H9 (cell line): ENCODE measurements at regions not wholly inside any gene's neighbourhood (a gene's known extent, or its start where the extent isn't known, plus 50 kb on each side); places are given as distances from the start of the nearest gene placed in this dataset.

Source experiments
- DNase-seq: peaks from one replicate; pipeline ENCODE4 v3.0.0-alpha.2; 2017
- H2AFZ ChIP-seq: one replicate; pipeline ENCODE4 v1.6.1; 2013; ENCODE audit warnings: mild to moderate bottlenecking, low read length, control low read depth, moderate library complexity
- H2AK5ac ChIP-seq: 2 replicates; pipeline ENCODE4 v1.6.1; 2013; ENCODE audit warnings: low read length, control low read depth, mixed read lengths; ENCODE audit not compliant: insufficient read length
- H2BK120ac ChIP-seq: one replicate; pipeline ENCODE4 v1.6.1; 2013; ENCODE audit warnings: low read depth, mild to moderate bottlenecking, low read length, control low read depth, inconsistent platforms; ENCODE audit not compliant: poor library complexity, severe bottlenecking
- H2BK12ac ChIP-seq: 2 replicates; pipeline ENCODE4 v1.6.1; 2013; ENCODE audit warnings: low read length, control low read depth, mixed read lengths, low read depth; ENCODE audit not compliant: insufficient read length
- H2BK15ac ChIP-seq: 2 replicates; pipeline ENCODE4 v1.6.1; 2013; ENCODE audit warnings: low read depth, low read length, control low read depth
- H2BK20ac ChIP-seq: one replicate; pipeline ENCODE4 v1.6.1; 2013; ENCODE audit warnings: low read depth, mild to moderate bottlenecking, low read length, control low read depth, inconsistent platforms; ENCODE audit not compliant: poor library complexity, severe bottlenecking
- H2BK5ac ChIP-seq: 2 replicates; pipeline ENCODE4 v1.6.1; 2013; ENCODE audit warnings: low read length, control low read depth, mixed read lengths; ENCODE audit not compliant: insufficient read length
- H3K14ac ChIP-seq: 2 replicates; pipeline ENCODE4 v1.6.1; 2013; ENCODE audit warnings: low read length, control low read depth; ENCODE audit not compliant: insufficient read depth
- H3K18ac ChIP-seq: 2 replicates; pipeline ENCODE4 v1.6.1; 2013; ENCODE audit warnings: low read depth, mild to moderate bottlenecking, mixed read lengths, low read length, control low read depth; ENCODE audit not compliant: insufficient read length
- H3K23ac ChIP-seq: 2 replicates; pipeline ENCODE4 v1.6.1; 2013; ENCODE audit warnings: low read length, control low read depth, mixed read lengths, low read depth; ENCODE audit not compliant: insufficient read length
- H3K23me2 ChIP-seq: 2 replicates; pipeline ENCODE4 v1.6.1; 2013; ENCODE audit warnings: low read depth, mild to moderate bottlenecking, mixed read lengths, low read length, control low read depth; ENCODE audit not compliant: insufficient read length, poor library complexity, severe bottlenecking
- H3K27ac ChIP-seq: 2 replicates; pipeline ENCODE4 v1.5.1; 2013; ENCODE audit warnings: low read length, control low read depth, mixed read lengths, low read depth; ENCODE audit not compliant: insufficient read length
- H3K27me3 ChIP-seq: 2 replicates; pipeline ENCODE4 v1.6.1; 2013; ENCODE audit warnings: low read length, control low read depth, inconsistent platforms; ENCODE audit not compliant: insufficient read depth
- H3K4ac ChIP-seq: 2 replicates; pipeline ENCODE4 v1.6.1; 2013; ENCODE audit warnings: low read depth, mild to moderate bottlenecking, control low read depth, inconsistent platforms, low read length, moderate library complexity
- H3K4me1 ChIP-seq: 2 replicates; pipeline ENCODE4 v1.6.1; 2013; ENCODE audit warnings: low read length, control low read depth, inconsistent platforms; ENCODE audit not compliant: insufficient read depth
- H3K4me2 ChIP-seq: 2 replicates; pipeline ENCODE4 v1.6.1; 2013; ENCODE audit warnings: low read length, control low read depth, mixed read lengths; ENCODE audit not compliant: insufficient read length, insufficient read depth
- H3K56ac ChIP-seq: 2 replicates; pipeline ENCODE4 v1.6.1; 2013; ENCODE audit warnings: low read depth, mild to moderate bottlenecking, mixed read lengths, low read length, control low read depth; ENCODE audit not compliant: insufficient read length
- H3K79me1 ChIP-seq: 2 replicates; pipeline ENCODE4 v1.6.1; 2013; ENCODE audit warnings: low read depth, mild to moderate bottlenecking, moderate library complexity, low read length, control low read depth, inconsistent platforms; ENCODE audit not compliant: insufficient read depth, poor library complexity, severe bottlenecking
- H3K79me2 ChIP-seq: 2 replicates; pipeline ENCODE4 v1.6.1; 2013; ENCODE audit warnings: low read length, control low read depth, inconsistent platforms; ENCODE audit not compliant: insufficient read depth
- H3K9ac ChIP-seq: 2 replicates; pipeline ENCODE4 v1.6.1; 2013; ENCODE audit warnings: low read length, control low read depth, mixed read lengths; ENCODE audit not compliant: insufficient read length; ENCODE audit errors: extremely low read depth
- H3K9me3 ChIP-seq: one replicate; pipeline ENCODE4 v1.6.1; 2013; ENCODE audit warnings: low read depth, low read length, inconsistent platforms; ENCODE audit not compliant: control insufficient read depth
- H3T11ph ChIP-seq: one replicate; pipeline ENCODE4 v1.6.1; 2013; ENCODE audit warnings: mild to moderate bottlenecking, low read length, control low read depth, inconsistent platforms
- H4K20me1 ChIP-seq: one replicate; pipeline ENCODE4 v1.6.1; 2013; ENCODE audit not compliant: control insufficient read depth, insufficient read length, insufficient read depth
- H4K5ac ChIP-seq: 2 replicates; pipeline ENCODE4 v1.6.1; 2013; ENCODE audit warnings: low read depth, mild to moderate bottlenecking, mixed read lengths, low read length, control low read depth; ENCODE audit not compliant: insufficient read length
- H4K8ac ChIP-seq: replicated peaks from 2 replicates; pipeline ENCODE4 v1.6.1; 2013; ENCODE audit warnings: low read length, control low read depth, mixed read lengths, low read depth; ENCODE audit not compliant: insufficient read length
- H4K91ac ChIP-seq: 2 replicates; pipeline ENCODE4 v1.6.1; 2013; ENCODE audit warnings: low read depth, mild to moderate bottlenecking, moderate library complexity, mixed read lengths, low read length, control low read depth; ENCODE audit not compliant: insufficient read length
- H3K27ac Mint-ChIP-seq, 3 experiments: 2 replicates in 2 of 3; 3 replicates in 1 of 3; pipeline ENCODE4 v1.8.0; 2020 to 2021; ENCODE audit warnings: mixed read lengths in 3 of 3, mild to moderate bottlenecking in 1 of 3, moderate library complexity in 1 of 3
- H3K27me3 Mint-ChIP-seq: 2 replicates; pipeline ENCODE4 v1.8.0; 2021; ENCODE audit warnings: low read depth, mild to moderate bottlenecking, moderate library complexity, mixed read lengths
- H3K36me3 Mint-ChIP-seq, 3 experiments: 2 replicates in 2 of 3; 3 replicates in 1 of 3; pipeline ENCODE4 v1.8.0; 2020 to 2021; ENCODE audit warnings: low read depth in 3 of 3, mixed read lengths in 3 of 3; ENCODE audit not compliant: insufficient read depth in 1 of 3
- H3K4me1 Mint-ChIP-seq, 2 experiments: 2 replicates each; pipeline ENCODE4 v1.8.0; 2020; ENCODE audit warnings: mixed read lengths in 2 of 2
- H3K4me3 Mint-ChIP-seq, 2 experiments: 2 replicates in 1 of 2; 3 replicates in 1 of 2; pipeline ENCODE4 v1.8.0; 2020 to 2021; ENCODE audit warnings: mild to moderate bottlenecking in 2 of 2, mixed read lengths in 2 of 2, moderate library complexity in 1 of 2
- H3K9me3 Mint-ChIP-seq, 2 experiments: 2 replicates in 1 of 2; 3 replicates in 1 of 2; pipeline ENCODE4 v1.8.0; 2020; ENCODE audit warnings: mild to moderate bottlenecking in 2 of 2, mixed read lengths in 2 of 2, moderate library complexity in 1 of 2
- CTCF ChIP-seq: fragments of 200-600 bp; sonication (generic); conservative IDR thresholded peaks from 3 replicates; pipeline ENCODE4 v1.8.0; 2021; ENCODE audit warnings: antibody characterized with exemption, mild to moderate bottlenecking
- WGBS: extraction: QIAGEN DNeasy Blood & Tissue Kit; methylation state at CpG from one replicate; pipeline ENCODE4 v1.1.7; 2013; ENCODE audit warnings: missing lambda C conversion rate, low lambda C conversion rate, mixed read lengths; ENCODE audit not compliant: insufficient read length; ENCODE audit errors: extremely low coverage; 5-methylcytosine and 5-hydroxymethylcytosine counted together

GRCh38 chr9:129242971-129243561 lies 65.0 kb upstream of the IER5L start:
- Histone ChIP-seq H3K14ac (peak overlapping the region; percentile 38; the same call in 1 of the 2 replicates), H3K23me2 (no peaks in the 10 kb centered on the region), H3K4ac (no peak overlapping the region), H3K4me1 (no peaks in the 10 kb centered on the region), H3K18ac (no peak overlapping the region), H2BK12ac (no peak overlapping the region), H2BK20ac (no peak overlapping the region), H3K79me1 (no peaks in the 10 kb centered on the region), H3K27me3 (no peaks in the 10 kb centered on the region), H3K56ac (no peak overlapping the region), H2AFZ (no peak overlapping the region), H3K4me2 (no peak overlapping the region), H3K27ac (no peak overlapping the region), H4K8ac (no peak overlapping the region), H2BK15ac (no peak overlapping the region), H4K20me1 (no peaks in the 10 kb centered on the region), H3K79me2 (no peaks in the 10 kb centered on the region), H3K9ac (no peak overlapping the region), H3K9me3 (no peaks in the 10 kb centered on the region), H4K91ac (no peak overlapping the region), H2BK5ac (no peak overlapping the region), H2AK5ac (no peak overlapping the region), H2BK120ac (no peak overlapping the region), H4K5ac (no peak overlapping the region), H3K23ac (no peak overlapping the region), H3T11ph (no peak overlapping the region)
- no CpG with 5 or more reads among the region's 20 CpGs for WGBS
- Mint-ChIP-seq H3K4me3 (no peak overlapping the region), H3K9me3 (no peaks in the 10 kb centered on the region), H3K36me3 (no peaks in the 10 kb centered on the region), H3K27me3 (peaks cover 14% of the 10 kb centered on the region), H3K27ac (no peak overlapping the region), H3K4me1 (peaks cover 5 to 22% of the 10 kb centered on the region in 2 experiments)
- TF ChIP-seq CTCF, result no peak
- DNase-seq, result no peak
